ENCODE measurements at regions not wholly inside any gene's neighbourhood (a gene's known extent, or its start where the extent isn't known, plus 50 kb on each side); places are given as distances from the start of the nearest gene placed in this dataset.

DNA sequence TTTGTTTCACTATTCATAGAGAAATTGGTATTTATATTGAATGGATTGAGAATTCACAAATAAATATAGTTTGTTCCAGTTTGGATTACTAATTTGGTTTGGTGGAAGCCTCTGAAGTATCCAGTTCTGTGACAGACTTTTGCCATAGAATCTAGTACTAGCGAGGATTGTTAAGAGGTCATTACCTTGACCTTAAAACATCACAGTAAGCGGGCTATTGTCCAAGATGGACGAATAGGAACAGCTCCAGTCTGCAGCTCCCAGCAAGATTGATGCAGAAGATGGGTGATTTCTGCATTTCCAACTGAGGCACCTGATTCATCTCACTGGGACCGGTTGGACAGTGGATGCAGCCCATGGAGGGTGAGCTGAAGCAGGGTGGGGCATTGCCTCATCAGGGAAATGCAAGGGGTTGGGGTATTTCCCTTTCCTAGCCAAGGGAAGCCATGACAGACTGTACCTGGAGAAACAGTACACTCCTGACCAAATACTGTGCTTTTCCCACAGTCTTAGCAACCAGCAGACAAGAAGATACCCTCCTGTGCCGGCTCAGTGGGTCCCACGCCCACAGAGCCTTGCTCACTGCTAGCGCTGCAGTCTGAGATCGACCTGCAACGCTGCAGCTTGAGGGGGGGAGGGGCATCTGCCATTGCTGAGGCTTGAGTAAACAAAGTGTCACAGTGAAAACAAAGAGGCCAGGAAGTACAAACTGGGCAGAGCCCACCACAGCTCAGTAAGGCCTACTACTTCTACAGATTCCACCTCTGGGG, 66.4 kb upstream of the NEDD9 start:
- H3K4me3 ChIP-seq (ENCODE audit: low read depth, low read length): no peak overlapping the region
- TF ChIP-seq, protein P1, sequence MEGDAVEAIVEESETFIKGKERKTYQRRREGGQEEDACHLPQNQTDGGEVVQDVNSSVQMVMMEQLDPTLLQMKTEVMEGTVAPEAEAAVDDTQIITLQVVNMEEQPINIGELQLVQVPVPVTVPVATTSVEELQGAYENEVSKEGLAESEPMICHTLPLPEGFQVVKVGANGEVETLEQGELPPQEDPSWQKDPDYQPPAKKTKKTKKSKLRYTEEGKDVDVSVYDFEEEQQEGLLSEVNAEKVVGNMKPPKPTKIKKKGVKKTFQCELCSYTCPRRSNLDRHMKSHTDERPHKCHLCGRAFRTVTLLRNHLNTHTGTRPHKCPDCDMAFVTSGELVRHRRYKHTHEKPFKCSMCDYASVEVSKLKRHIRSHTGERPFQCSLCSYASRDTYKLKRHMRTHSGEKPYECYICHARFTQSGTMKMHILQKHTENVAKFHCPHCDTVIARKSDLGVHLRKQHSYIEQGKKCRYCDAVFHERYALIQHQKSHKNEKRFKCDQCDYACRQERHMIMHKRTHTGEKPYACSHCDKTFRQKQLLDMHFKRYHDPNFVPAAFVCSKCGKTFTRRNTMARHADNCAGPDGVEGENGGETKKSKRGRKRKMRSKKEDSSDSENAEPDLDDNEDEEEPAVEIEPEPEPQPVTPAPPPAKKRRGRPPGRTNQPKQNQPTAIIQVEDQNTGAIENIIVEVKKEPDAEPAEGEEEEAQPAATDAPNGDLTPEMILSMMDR (IDR thresholded peaks at IDR 0.05; ENCODE audit: insufficient read depth, low read length, poor library complexity, severe bottlenecking): no peak
- H3K27me3 ChIP-seq (ENCODE audit: control insufficient read depth, insufficient read depth, low read length): no peaks in the 10 kb centered on the region
- peak; percentile 43 for DNase-seq (ENCODE audit: low read depth)
- no peaks in the 10 kb centered on the region for H3K36me3 ChIP-seq (ENCODE audit: control insufficient read depth, insufficient read depth, low read length)

DNA sequence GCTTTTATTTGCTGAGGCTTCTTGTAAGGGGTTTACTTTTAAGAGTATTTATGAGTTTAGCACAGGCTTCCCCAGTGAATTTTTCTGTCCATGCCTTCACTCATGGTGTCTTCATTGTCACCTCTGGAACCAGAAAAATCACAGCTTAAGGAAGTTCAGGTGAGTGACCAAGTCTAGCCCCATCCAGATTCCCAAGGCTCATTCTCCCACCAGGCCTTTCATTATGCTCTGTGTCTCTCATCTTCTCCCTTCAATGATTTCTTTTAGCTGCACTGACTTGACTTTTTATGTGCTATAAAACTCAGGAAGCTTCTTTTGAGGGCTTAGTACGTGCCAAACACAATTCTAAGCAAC, 64.9 kb upstream of the NEDD9 start:
- H3K36me3 ChIP-seq (ENCODE audit: control insufficient read depth, insufficient read depth, low read length): no peaks in the 10 kb centered on the region
- H3K4me3 ChIP-seq (ENCODE audit: low read depth, low read length): no peak overlapping the region
- TF ChIP-seq, protein P1 (IDR thresholded peaks at IDR 0.05; ENCODE audit: insufficient read depth, low read length, poor library complexity, severe bottlenecking): no peak
- DNase-seq (ENCODE audit: low read depth): no peak
- H3K27me3 ChIP-seq (ENCODE audit: control insufficient read depth, insufficient read depth, low read length): no peaks in the 10 kb centered on the region

DNA sequence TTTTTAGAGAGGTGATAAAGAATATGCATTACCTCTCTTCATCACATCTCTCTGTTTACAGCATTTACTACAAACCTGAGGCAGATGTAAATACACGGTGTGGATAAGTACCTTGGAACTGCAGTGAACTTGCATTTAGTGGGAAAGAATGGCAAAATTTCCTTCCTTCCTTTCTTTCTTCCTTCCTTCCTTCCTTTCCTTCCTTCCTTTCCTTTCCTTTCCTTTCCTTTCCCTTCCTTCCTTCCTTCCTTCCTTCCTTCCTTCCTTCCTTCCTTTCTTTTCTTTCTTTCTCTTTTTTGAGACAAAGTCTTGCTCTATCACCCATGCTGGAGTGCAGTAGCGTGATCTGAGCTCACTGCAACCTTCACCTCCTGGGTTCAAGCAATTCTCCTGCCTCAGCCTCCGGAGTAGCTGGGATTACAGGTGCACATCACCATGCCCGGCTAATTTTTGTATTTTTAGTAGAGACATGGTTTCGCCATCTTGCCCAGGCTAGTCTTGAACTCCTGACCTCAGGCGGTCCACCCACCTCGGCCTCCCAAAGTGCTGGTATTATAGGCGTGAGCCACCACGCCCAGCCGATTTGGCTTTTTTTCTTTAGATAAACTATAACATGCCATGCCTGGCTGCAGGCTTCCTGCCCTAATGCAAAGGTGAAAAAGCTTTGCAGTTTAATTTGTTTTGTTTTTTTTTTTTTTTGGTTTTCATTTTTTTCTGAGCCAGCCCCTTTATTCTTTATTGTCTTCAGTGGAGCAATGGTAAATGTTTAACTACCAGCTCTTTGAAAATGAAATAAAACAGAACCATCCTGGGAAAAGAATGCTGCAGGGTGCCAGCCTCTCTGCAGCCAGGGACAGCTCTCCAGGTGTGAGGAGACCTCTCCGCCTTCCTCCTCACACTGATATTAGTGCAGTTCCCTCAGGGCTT, 64.2 kb upstream of the NEDD9 start:
- TF ChIP-seq, protein P1 (IDR thresholded peaks at IDR 0.05; ENCODE audit: insufficient read depth, low read length, poor library complexity, severe bottlenecking): no peak
- H3K27me3 ChIP-seq (ENCODE audit: control insufficient read depth, insufficient read depth, low read length): no peaks in the 10 kb centered on the region
- DNase-seq (ENCODE audit: low read depth): no peak

DNA sequence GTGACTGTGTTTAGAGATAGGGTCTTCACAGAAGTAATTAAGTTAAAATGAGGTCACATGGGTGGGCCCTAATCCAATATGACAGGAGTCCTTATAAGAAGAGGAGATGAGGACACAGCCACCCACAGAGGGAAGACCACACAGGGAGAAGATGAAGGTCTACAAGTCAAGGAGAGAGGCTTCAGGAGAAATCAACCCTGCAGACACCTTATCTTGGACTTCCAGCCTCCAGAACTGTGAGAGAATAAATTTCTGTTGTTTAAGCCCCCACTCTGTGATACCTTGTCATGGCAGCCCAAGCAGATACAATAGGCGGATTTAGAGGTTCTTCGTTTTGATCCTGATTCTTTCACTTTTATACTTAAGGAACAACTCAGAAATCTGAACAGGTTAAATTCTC, 63.5 kb upstream of the NEDD9 start:
- H3K4me3 ChIP-seq (ENCODE audit: low read depth, low read length): no peak overlapping the region
- H3K36me3 ChIP-seq (ENCODE audit: control insufficient read depth, insufficient read depth, low read length): no peaks in the 10 kb centered on the region
- no peaks in the 10 kb centered on the region for H3K27me3 ChIP-seq (ENCODE audit: control insufficient read depth, insufficient read depth, low read length)
- no peak for DNase-seq (ENCODE audit: low read depth)
- TF ChIP-seq, protein P1 (IDR thresholded peaks at IDR 0.05; ENCODE audit: insufficient read depth, low read length, poor library complexity, severe bottlenecking): no peak

More for the DNA sequence above, 64.2 kb upstream of the NEDD9 start:
- Histone ChIP-seq H3K36me3 (ENCODE audit: control insufficient read depth, insufficient read depth, low read length) (no peaks in the 10 kb centered on the region), H3K4me3 (ENCODE audit: low read depth, low read length) (no peak overlapping the region)

DNA sequence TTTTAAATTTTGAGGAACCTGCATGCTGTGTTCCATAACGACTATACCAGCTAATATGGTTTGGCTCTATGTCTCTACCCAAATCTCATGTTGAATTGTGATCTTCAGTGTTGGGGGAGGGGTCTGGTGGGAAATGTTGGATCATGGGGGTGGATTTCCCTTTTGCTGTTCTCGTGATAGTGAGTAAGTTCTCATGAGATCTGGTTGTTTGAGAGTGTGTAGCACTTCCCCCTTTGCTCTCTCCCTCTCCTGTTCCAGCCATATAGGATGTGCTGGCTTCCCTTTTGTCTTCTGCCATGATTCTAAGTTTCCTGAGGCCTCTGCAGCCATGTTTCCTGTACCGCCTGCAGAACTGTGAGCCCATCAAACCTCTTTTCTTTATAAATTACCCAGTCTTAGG, 61.8 kb upstream of the NEDD9 start:
- TF ChIP-seq, protein P1 (IDR thresholded peaks at IDR 0.05; ENCODE audit: insufficient read depth, low read length, poor library complexity, severe bottlenecking): no peak
- H3K36me3 ChIP-seq (ENCODE audit: control insufficient read depth, insufficient read depth, low read length): no peaks in the 10 kb centered on the region
- no peak overlapping the region for H3K4me3 ChIP-seq (ENCODE audit: low read depth, low read length)
- DNase-seq (ENCODE audit: low read depth): no peak
- no peaks in the 10 kb centered on the region for H3K27me3 ChIP-seq (ENCODE audit: control insufficient read depth, insufficient read depth, low read length)
